NT2/D1 (cell line): ENCODE measurements at regions not wholly inside any gene's neighbourhood (a gene's known extent, or its start where the extent isn't known, plus 50 kb on each side); places are given as distances from the start of the nearest gene placed in this dataset.

Source experiments
- SUZ12 ChIP-seq: IDR thresholded peaks from 2 replicates; pipeline ENCODE4 v1.6.1; 2011; ENCODE audit not compliant: insufficient read length, insufficient read depth; ENCODE audit errors: extremely low read depth
- YY1 ChIP-seq: IDR thresholded peaks from 2 replicates; pipeline ENCODE4 v1.6.1; 2011; ENCODE audit not compliant: insufficient read length, insufficient read depth

DNA sequence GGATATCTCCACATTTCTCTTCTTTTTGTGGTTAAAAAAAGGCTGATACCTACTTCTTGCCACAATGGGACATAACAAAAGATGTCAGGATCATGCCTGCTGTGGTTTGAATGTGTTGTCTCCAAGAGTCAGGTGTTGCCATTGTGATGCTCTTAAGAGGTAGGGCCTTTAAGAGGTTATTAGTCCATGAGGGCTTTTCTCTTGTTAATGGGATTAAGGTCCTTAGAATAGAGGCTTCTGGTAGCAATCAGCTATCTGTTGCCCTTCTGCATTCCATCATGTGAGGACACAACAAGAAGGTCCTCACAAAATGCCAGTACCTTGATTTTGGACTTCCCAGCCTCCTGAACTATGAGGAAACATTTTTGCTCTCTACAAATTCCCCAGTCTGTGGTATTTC lies 191.4 kb downstream of the GBA3 start:
- TF ChIP-seq YY1 (no peak), SUZ12 (no peak)
